WERI-Rb-1 (cell line): ENCODE measurements at regions not wholly inside any gene's neighbourhood (a gene's known extent, or its start where the extent isn't known, plus 50 kb on each side); places are given as distances from the start of the nearest gene placed in this dataset.

Experiments used
- DNase-seq: peaks from one replicate; pipeline ENCODE4 v3.0.0-alpha.2; 2020
- H3K27ac ChIP-seq: fragments of 250-450 bp; sonication (Bioruptor Pico); 2 replicates; pipeline ENCODE4 v1.5.1; 2020; ENCODE audit warnings: mild to moderate bottlenecking, moderate library complexity
- H3K27me3 ChIP-seq: fragments of 250-450 bp; sonication (Bioruptor Pico); 2 replicates; pipeline ENCODE4 v1.5.1; 2021; ENCODE audit warnings: mild to moderate bottlenecking, low read depth, moderate library complexity; ENCODE audit not compliant: insufficient read depth, severe bottlenecking
- H3K36me3 ChIP-seq: fragments of 250-450 bp; sonication (Bioruptor Pico); 2 replicates; pipeline ENCODE4 v1.5.1; 2020; ENCODE audit warnings: mild to moderate bottlenecking, moderate library complexity
- H3K4me3 ChIP-seq: 2 replicates; pipeline ENCODE4 v1.5.1; 2011; ENCODE audit warnings: low read depth, mild to moderate bottlenecking, control low read depth, low read length
- H3K9me3 ChIP-seq: fragments of 250-450 bp; sonication (Bioruptor Pico); 2 replicates; pipeline ENCODE4 v1.5.1; 2021; ENCODE audit warnings: mild to moderate bottlenecking, moderate library complexity; ENCODE audit not compliant: severe bottlenecking
- TF ChIP-seq, protein P1 (sequence below): IDR thresholded peaks from 2 replicates; pipeline ENCODE4 v1.5.1; 2011; ENCODE audit warnings: low read depth, mild to moderate bottlenecking, control low read depth, inconsistent platforms, low read length

DNA sequence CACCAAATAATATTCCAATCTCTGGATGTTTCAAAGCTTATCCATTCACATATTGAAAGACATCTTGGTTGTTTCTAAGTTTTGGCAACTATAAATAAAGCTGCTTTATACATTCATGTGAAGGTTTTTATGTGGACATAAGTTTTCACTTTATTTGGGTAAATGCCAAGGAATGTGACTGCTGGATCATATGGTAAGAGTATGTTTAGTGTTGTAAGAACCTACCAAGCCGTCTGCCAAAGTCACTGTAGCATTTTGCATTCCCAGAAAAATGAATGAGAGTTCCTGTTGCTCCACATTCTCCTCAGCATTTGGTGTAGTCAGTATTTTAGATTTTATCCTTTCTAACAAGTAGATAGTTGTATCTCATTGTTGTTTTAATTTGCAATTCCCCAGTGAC lies 1047.7 kb downstream of the C4orf33 start:
- no peak overlapping the region for H3K27ac ChIP-seq
- DNase-seq: no peak
- no peaks in the 10 kb centered on the region for H3K27me3 ChIP-seq
- no peaks in the 10 kb centered on the region for H3K36me3 ChIP-seq
- no peak overlapping the region for H3K4me3 ChIP-seq
- TF ChIP-seq, protein P1, sequence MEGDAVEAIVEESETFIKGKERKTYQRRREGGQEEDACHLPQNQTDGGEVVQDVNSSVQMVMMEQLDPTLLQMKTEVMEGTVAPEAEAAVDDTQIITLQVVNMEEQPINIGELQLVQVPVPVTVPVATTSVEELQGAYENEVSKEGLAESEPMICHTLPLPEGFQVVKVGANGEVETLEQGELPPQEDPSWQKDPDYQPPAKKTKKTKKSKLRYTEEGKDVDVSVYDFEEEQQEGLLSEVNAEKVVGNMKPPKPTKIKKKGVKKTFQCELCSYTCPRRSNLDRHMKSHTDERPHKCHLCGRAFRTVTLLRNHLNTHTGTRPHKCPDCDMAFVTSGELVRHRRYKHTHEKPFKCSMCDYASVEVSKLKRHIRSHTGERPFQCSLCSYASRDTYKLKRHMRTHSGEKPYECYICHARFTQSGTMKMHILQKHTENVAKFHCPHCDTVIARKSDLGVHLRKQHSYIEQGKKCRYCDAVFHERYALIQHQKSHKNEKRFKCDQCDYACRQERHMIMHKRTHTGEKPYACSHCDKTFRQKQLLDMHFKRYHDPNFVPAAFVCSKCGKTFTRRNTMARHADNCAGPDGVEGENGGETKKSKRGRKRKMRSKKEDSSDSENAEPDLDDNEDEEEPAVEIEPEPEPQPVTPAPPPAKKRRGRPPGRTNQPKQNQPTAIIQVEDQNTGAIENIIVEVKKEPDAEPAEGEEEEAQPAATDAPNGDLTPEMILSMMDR: no peak
- H3K9me3 ChIP-seq: no peaks in the 10 kb centered on the region

DNA sequence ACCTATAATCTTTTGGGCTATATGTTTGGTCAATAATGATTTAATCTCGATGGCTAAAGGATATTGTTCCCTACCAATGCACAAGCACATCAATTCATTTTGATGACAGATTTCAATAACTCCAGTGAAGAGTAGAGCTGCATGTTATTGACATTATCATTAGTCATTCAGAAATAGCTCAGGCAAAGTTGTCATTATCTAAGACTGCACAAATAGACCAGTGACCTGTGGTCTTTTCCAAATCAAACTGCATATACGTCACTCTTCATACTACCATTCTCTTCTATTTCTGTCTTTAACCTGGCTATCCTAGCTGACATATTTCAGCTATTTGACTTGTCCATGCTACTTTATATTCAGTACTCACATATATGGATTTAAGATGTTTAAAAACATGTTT lies 1050.8 kb downstream of the C4orf33 start:
- Histone ChIP-seq H3K4me3 (no peak overlapping the region), H3K9me3 (no peaks in the 10 kb centered on the region), H3K36me3 (no peaks in the 10 kb centered on the region), H3K27ac (no peak overlapping the region), H3K27me3 (no peaks in the 10 kb centered on the region)
- TF ChIP-seq, protein P1: no peak
- DNase-seq: no peak

DNA sequence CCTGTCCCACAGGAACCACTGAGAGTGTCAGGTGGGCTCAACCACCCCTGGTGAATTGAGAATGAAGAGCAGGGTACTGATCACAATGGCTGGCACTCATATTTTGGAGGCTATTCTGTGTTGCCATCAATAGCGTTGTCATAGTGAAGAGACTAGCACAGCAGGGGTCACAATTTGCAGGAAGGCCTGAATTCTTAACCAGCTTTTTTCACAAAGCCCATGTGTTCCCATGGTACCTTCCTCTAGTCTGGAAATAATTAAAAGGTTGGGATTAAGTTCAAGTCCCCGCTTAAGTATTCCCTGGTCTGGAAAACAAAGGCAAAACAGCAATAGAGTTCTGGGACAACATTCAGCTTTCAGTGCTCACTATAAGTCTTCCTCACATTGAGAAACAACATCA lies 1051.7 kb downstream of the C4orf33 start:
- no peak for DNase-seq
- no peak overlapping the region for H3K4me3 ChIP-seq
- no peaks in the 10 kb centered on the region for H3K36me3 ChIP-seq
- no peaks in the 10 kb centered on the region for H3K9me3 ChIP-seq
- no peaks in the 10 kb centered on the region for H3K27me3 ChIP-seq
- H3K27ac ChIP-seq: no peak overlapping the region
- TF ChIP-seq, protein P1: no peak

DNA sequence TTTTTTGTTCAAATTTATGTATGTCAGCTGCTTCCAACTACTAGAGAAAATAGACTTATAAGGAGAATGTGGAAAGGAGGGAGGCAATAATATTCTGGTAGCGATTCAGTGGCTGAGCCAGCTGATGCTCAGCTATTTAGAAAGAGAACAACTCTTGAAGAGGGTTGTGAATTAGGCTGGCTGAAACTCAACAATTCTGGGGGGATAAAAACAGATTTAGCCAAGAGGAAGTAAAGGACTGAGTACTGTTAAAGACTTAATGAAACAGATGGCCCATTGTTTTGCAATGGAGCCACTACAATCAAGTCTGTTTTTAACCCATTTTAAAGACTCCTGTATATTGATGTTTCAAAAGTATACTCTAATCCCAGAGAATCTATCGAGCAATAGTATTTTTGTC lies 1058.9 kb downstream of the C4orf33 start:
- Histone ChIP-seq H3K27me3 (no peaks in the 10 kb centered on the region), H3K9me3 (peaks cover 3% of the 10 kb centered on the region), H3K27ac (no peak overlapping the region), H3K36me3 (no peaks in the 10 kb centered on the region), H3K4me3 (no peak overlapping the region)
- DNase-seq: no peak
- TF ChIP-seq, protein P1: no peak

DNA sequence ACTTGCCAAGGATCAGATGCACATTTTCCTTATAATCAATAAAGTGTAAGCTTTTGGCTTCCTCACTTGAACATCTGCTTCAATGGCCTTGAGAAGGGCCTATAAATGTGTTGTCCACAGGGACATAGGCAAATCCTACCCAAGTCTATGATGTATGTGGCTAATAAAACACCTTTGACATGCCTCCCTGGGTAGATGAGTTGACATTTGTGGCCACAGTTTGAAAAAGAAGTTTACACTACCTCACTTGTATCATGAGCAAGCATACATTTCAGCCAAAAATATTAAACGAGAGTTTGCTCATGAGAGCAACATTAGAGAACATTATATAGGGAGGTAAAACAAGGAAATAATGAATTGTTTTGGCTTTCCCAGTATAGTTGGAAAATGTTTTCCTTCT lies 1067.7 kb downstream of the C4orf33 start:
- no peak for DNase-seq
- Histone ChIP-seq H3K36me3 (no peaks in the 10 kb centered on the region), H3K9me3 (peaks cover 3% of the 10 kb centered on the region), H3K27me3 (no peaks in the 10 kb centered on the region), H3K4me3 (no peak overlapping the region), H3K27ac (no peak overlapping the region)
- TF ChIP-seq, protein P1: no peak

DNA sequence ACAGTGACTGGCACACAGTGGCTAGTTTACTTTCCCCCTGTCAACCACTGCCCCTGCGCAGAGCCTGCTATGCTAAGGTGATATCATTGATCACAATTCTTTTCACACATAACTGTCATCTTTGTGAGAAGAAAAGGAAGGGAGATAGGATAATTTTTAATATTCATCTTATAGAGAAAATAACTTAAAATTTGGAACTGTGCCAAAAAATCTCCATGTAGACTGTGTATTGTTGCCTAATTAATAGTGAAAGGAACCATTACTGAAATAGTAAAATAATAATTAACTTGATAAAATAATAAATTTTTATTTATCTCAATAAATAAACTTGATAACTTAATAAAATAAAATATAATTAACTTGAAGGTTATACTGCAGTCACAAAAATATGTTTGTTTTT lies 1069.4 kb downstream of the C4orf33 start:
- Histone ChIP-seq H3K36me3 (no peaks in the 10 kb centered on the region), H3K4me3 (no peak overlapping the region), H3K9me3 (no peaks in the 10 kb centered on the region), H3K27me3 (no peaks in the 10 kb centered on the region), H3K27ac (no peak overlapping the region)
- DNase-seq: no peak
- TF ChIP-seq, protein P1: no peak
